GM18505 (cell line): ENCODE measurements at regions not wholly inside any gene's neighbourhood (a gene's known extent, or its start where the extent isn't known, plus 50 kb on each side); places are given as distances from the start of the nearest gene placed in this dataset.

Source experiments
- ATAC-seq: cut with Tn5 transposase; IDR thresholded peaks from one replicate; pipeline ENCODE4 v1.9.1; 2021; ENCODE audit not compliant: unreplicated experiment
- POLR2A ChIP-seq: IDR thresholded peaks from 4 replicates; pipeline ENCODE4 v1.6.1; 2011; ENCODE audit warnings: borderline replicate concordance; ENCODE audit not compliant: insufficient read depth, insufficient read length; ENCODE audit errors: extremely low read depth

- no peak for ATAC-seq
- no peak for TF ChIP-seq POLR2A
Observed at GRCh38 chr5:103473725-103474124, 88.9 kb downstream of the NUDT12 start.

- no peak for TF ChIP-seq POLR2A
- no peak for ATAC-seq
Observed at GRCh38 chr5:103472830-103473229, 89.8 kb downstream of the NUDT12 start.

GRCh38 chr5:103472265-103472664, 90.3 kb downstream of the NUDT12 start:
- no peak for TF ChIP-seq POLR2A
- no peak for ATAC-seq

GRCh38 chr5:103469288-103470040, 93.1 kb downstream of the NUDT12 start:
- no peak for TF ChIP-seq POLR2A
- no peak for ATAC-seq

GRCh38 chr5:103467831-103468230, 94.8 kb downstream of the NUDT12 start:
- no peak for ATAC-seq
- TF ChIP-seq POLR2A: no peak

- ATAC-seq: no peak
- TF ChIP-seq POLR2A: no peak
Observed at GRCh38 chr5:103466495-103466894, 96.1 kb downstream of the NUDT12 start.

GRCh38 chr5:103465891-103466290, 96.7 kb downstream of the NUDT12 start:
- ATAC-seq: no peak
- TF ChIP-seq POLR2A: no peak

GRCh38 chr5:103464835-103465484, 97.6 kb downstream of the NUDT12 start:
- ATAC-seq: no peak
- no peak for TF ChIP-seq POLR2A

- no peak for ATAC-seq
Observed at GRCh38 chr5:103463261-103463660, 99.3 kb downstream of the NUDT12 start.

GRCh38 chr5:103461243-103461642, 101.3 kb downstream of the NUDT12 start:
- no peak for ATAC-seq
- no peak for TF ChIP-seq POLR2A

More at GRCh38 chr5:103463261-103463660, 99.3 kb downstream of the NUDT12 start:
- TF ChIP-seq POLR2A: no peak

GRCh38 chr5:103458497-103459040, 104.0 kb downstream of the NUDT12 start:
- ATAC-seq: no peak
- no peak for TF ChIP-seq POLR2A

- no peak for TF ChIP-seq POLR2A
- no peak for ATAC-seq
Observed at GRCh38 chr5:103456476-103456875, 106.1 kb downstream of the NUDT12 start.

- no peak for TF ChIP-seq POLR2A
- ATAC-seq: no peak
Observed at GRCh38 chr5:103455796-103456195, 106.8 kb downstream of the NUDT12 start.

- TF ChIP-seq POLR2A: no peak
- ATAC-seq: no peak
Observed at GRCh38 chr5:103454770-103455169, 107.8 kb downstream of the NUDT12 start.

GRCh38 chr5:103452666-103453065, 109.9 kb downstream of the NUDT12 start:
- no peak for ATAC-seq
- TF ChIP-seq POLR2A: no peak

GRCh38 chr5:103452089-103452488, 110.5 kb downstream of the NUDT12 start:
- no peak for TF ChIP-seq POLR2A
- no peak for ATAC-seq
